Lower leg skin (tissue), 4 donors: ENCODE measurements at regions not wholly inside any gene's neighbourhood (a gene's known extent, or its start where the extent isn't known, plus 50 kb on each side); places are given as distances from the start of the nearest gene placed in this dataset.

Source experiments
- DNase-seq, 2 donors: peaks; one replicate each; pipeline ENCODE4 v3.0.0-alpha.2; 2019; ENCODE audit warnings: low spot score in 2 of 2
- H3K4me3 ChIP-seq: fragments of 200-600 bp; sonication (generic); 2 replicates; pipeline ENCODE4 v1.5.1; 2017; ENCODE audit warnings: mild to moderate bottlenecking, low read depth; ENCODE audit not compliant: poor library complexity, severe bottlenecking
- POLR2A ChIP-seq, 2 donors: fragments of 450-650 bp; IDR thresholded peaks; one replicate each; pipeline ENCODE4 v1.6.1; 2016 to 2017; ENCODE audit warnings: antibody characterized with exemption in 2 of 2, mild to moderate bottlenecking in 1 of 2, moderate library complexity in 1 of 2
- WGBS, 2 donors: methylation state at CpG; one replicate each; pipeline ENCODE4 v1.1.5; 2018; 5-methylcytosine and 5-hydroxymethylcytosine counted together
- intact Hi-C: fragments of 100-400 bp; cut with DNase I; formaldehyde crosslinking; loops from one replicate; pipeline ENCODE4 v1.15.0; 2023; ENCODE audit warnings: low total_unique reads
- TF ChIP-seq, protein P1 (sequence below), 3 donors: fragments of 450-650 bp; IDR thresholded peaks; one replicate each; pipeline ENCODE4 v1.5.1; 2016; ENCODE audit warnings: antibody characterized with exemption in 3 of 3, mild to moderate bottlenecking in 3 of 3, moderate library complexity in 2 of 3

- intact Hi-C loops, result no loop called here
- no peak for DNase-seq
- no peak overlapping the region for H3K4me3 ChIP-seq
These were observed 153.0 kb downstream of the ANXA2 start for GRCh38 chr15:60244813-60245212.

GRCh38 chr15:60250316-60250715, 147.5 kb downstream of the ANXA2 start:
- WGBS, 2 donors, result 73 to 75% methylated on average over 3 of the region's 3 CpGs
- no peak overlapping the region for H3K4me3 ChIP-seq
- TF ChIP-seq POLR2A (IDR thresholded peaks at IDR 0.05), result no peak
- TF ChIP-seq, protein P1, sequence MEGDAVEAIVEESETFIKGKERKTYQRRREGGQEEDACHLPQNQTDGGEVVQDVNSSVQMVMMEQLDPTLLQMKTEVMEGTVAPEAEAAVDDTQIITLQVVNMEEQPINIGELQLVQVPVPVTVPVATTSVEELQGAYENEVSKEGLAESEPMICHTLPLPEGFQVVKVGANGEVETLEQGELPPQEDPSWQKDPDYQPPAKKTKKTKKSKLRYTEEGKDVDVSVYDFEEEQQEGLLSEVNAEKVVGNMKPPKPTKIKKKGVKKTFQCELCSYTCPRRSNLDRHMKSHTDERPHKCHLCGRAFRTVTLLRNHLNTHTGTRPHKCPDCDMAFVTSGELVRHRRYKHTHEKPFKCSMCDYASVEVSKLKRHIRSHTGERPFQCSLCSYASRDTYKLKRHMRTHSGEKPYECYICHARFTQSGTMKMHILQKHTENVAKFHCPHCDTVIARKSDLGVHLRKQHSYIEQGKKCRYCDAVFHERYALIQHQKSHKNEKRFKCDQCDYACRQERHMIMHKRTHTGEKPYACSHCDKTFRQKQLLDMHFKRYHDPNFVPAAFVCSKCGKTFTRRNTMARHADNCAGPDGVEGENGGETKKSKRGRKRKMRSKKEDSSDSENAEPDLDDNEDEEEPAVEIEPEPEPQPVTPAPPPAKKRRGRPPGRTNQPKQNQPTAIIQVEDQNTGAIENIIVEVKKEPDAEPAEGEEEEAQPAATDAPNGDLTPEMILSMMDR (IDR thresholded peaks at IDR 0.05), result no peak
- no peak for DNase-seq
- intact Hi-C loops, result no loop called here

More at GRCh38 chr15:60244813-60245212, 153.0 kb downstream of the ANXA2 start:
- TF ChIP-seq, protein P1 (IDR thresholded peaks at IDR 0.05), result no peak
- no peak for TF ChIP-seq POLR2A (IDR thresholded peaks at IDR 0.05)

DNA sequence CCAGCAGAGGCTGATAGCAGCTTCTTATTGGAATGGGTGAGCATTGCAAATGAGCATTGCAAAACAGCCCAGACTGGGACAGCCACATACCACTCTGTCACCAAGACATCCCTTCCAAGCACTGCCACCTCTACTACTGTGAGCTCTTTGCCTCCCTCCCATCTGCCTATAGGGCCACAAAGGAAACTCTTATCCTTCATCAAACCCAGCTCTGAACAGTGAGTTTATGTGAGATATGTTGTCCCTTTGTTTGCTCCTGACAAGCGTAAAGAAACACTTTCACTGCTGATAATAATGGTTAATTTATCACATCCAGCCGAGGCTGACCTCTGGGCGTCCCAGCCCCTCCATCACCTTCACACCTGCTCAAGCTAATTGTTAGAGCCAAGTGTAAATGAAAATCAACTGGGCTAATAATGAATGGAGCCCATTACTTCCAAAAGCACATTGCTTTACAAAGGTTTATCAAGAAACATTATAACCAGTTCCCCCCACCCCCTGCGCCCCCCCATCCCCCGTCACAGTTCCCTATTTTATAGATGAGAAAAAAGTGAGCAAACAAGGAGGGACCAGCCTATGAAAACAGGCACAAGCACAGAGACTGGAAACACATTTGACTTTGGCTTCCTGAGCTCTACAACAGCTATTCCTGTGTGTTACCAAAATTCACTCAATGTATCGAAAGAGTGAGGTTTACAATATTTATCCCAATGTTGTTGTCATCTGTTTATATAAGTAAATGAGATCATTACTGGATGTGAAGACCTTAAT, 146.3 kb downstream of the ANXA2 start:
- no peak overlapping the region for H3K4me3 ChIP-seq
- intact Hi-C loops, result no loop called here
- WGBS, 2 donors, result 58 to 66% methylated on average over 6 of the region's 6 CpGs
- TF ChIP-seq, protein P1 (IDR thresholded peaks at IDR 0.05), result no peak
- no peak for TF ChIP-seq POLR2A (IDR thresholded peaks at IDR 0.05)
- DNase-seq, result no peak

DNA sequence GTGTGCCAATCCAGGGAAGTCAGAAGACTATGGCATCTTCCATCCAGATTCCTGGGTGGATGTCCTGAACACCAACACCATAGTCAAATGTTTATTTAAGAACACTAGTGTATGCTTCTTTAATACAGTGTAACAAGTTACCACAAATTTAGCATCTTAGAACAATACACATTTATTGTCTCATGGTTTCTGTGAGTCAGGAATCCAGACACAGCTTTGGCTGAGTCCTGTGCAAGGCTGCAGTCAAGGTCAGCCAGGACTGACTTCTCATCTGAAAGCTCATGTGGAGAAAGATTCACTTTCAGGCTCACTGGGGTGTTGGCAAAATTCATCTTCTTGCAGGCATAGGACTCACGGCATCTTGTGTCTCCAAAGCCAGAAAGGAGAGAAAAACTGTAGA, 143.4 kb downstream of the ANXA2 start:
- TF ChIP-seq POLR2A (IDR thresholded peaks at IDR 0.05), result no peak
- TF ChIP-seq, protein P1 (IDR thresholded peaks at IDR 0.05), result no peak
- DNase-seq, result no peak
- WGBS, 2 donors, result 47 to 71% methylated on average over 1 of the region's 1 CpG
- no peak overlapping the region for H3K4me3 ChIP-seq
- intact Hi-C loops, result no loop called here

GRCh38 chr15:60255390-60255789, 142.4 kb downstream of the ANXA2 start:
- intact Hi-C loops, result no loop called here
- TF ChIP-seq, protein P1 (IDR thresholded peaks at IDR 0.05), result no peak
- TF ChIP-seq POLR2A (IDR thresholded peaks at IDR 0.05), result no peak
- DNase-seq, result peak in 1 of 2 donors; percentile 35
- no peak overlapping the region for H3K4me3 ChIP-seq
- 11 to 26% methylated on average over 2 of the region's 2 CpGs for WGBS, 2 donors
